ENCODE measurements at regions not wholly inside any gene's neighbourhood (a gene's known extent, or its start where the extent isn't known, plus 50 kb on each side); places are given as distances from the start of the nearest gene placed in this dataset.
"Not testable (repeated sequence)": the region's sequence is repeated elsewhere in the genome, so short reads cannot be mapped to it uniquely, and the experiment has no call there.

- TF ChIP-seq EZH2 (IDR thresholded peaks at IDR 0.05; ENCODE audit: borderline replicate concordance, low read depth, low read length, severe bottlenecking); CTCF (IDR thresholded peaks at IDR 0.05; ENCODE audit: borderline replicate concordance, extremely low read depth, low read length, poor library complexity, severe bottlenecking): not testable (repeated sequence)
Measured at GRCh38 chr3:40947022-40947421, 252.3 kb upstream of the CTNNB1 start.

Data from DND-41 (cell line).